Neutrophil (primary cell): ENCODE measurements at regions not wholly inside any gene's neighbourhood (a gene's known extent, or its start where the extent isn't known, plus 50 kb on each side); places are given as distances from the start of the nearest gene placed in this dataset.

Source experiments
- H3K27ac ChIP-seq: fragments of 200-600 bp; sonication (generic); 2 replicates; pipeline ENCODE4 v1.5.1; 2016; ENCODE audit warnings: mild to moderate bottlenecking, moderate library complexity
- H3K27me3 ChIP-seq: fragments of 200-600 bp; sonication (generic); 2 replicates; pipeline ENCODE4 v1.6.0; 2016; ENCODE audit warnings: mild to moderate bottlenecking
- H3K36me3 ChIP-seq: fragments of 200-600 bp; sonication (generic); 2 replicates; pipeline ENCODE4 v1.5.1; 2017
- H3K4me1 ChIP-seq, 2 experiments: fragments of 200-600 bp in 1 of 2; sonication (generic) in 1 of 2; 1 replicate in 1 of 2; 2 replicates in 1 of 2; pipeline versions ENCODE4 v1.5.1 to v1.6.1; 2013 to 2016; ENCODE audit warnings: low read depth in 1 of 2, low read length in 1 of 2, mild to moderate bottlenecking in 1 of 2, moderate library complexity in 1 of 2; ENCODE audit not compliant: control insufficient read depth in 1 of 2, insufficient read depth in 1 of 2
- H3K4me3 ChIP-seq, 2 experiments: fragments of 200-600 bp in 1 of 2; sonication (generic) in 1 of 2; 1 replicate in 1 of 2; 2 replicates in 1 of 2; pipeline ENCODE4 v1.5.1; 2013 to 2016; ENCODE audit warnings: low read depth in 1 of 2, low read length in 1 of 2, mild to moderate bottlenecking in 1 of 2, moderate library complexity in 1 of 2
- H3K9me3 ChIP-seq: fragments of 200-600 bp; sonication (generic); 2 replicates; pipeline ENCODE4 v1.5.1; 2016
- CTCF ChIP-seq: fragments of 200-600 bp; sonication (generic); IDR thresholded peaks from 2 replicates; pipeline ENCODE4 v1.5.1; 2016; ENCODE audit warnings: antibody characterized with exemption

GRCh38 chr5:2381861-2382260 lies 369.6 kb downstream of the IRX2 start:
- H3K27me3 ChIP-seq: no peaks in the 10 kb centered on the region
- no peak overlapping the region for H3K4me3 ChIP-seq
- no peaks in the 10 kb centered on the region for H3K4me1 ChIP-seq
- no peaks in the 10 kb centered on the region for H3K9me3 ChIP-seq
- no peak overlapping the region for H3K27ac ChIP-seq
- H3K36me3 ChIP-seq: no peaks in the 10 kb centered on the region
- TF ChIP-seq CTCF: no peak

- H3K9me3 ChIP-seq: no peaks in the 10 kb centered on the region
- TF ChIP-seq CTCF: no peak
These were observed 370.4 kb downstream of the IRX2 start for GRCh38 chr5:2381070-2381469.

GRCh38 chr5:2378976-2379375 lies 372.5 kb downstream of the IRX2 start:
- H3K9me3 ChIP-seq: no peaks in the 10 kb centered on the region

More at GRCh38 chr5:2381070-2381469, 370.4 kb downstream of the IRX2 start:
- no peak overlapping the region for H3K4me3 ChIP-seq
- no peaks in the 10 kb centered on the region for H3K36me3 ChIP-seq
- no peaks in the 10 kb centered on the region for H3K4me1 ChIP-seq
- H3K27ac ChIP-seq: no peak overlapping the region
- no peaks in the 10 kb centered on the region for H3K27me3 ChIP-seq

GRCh38 chr5:2378108-2378507 lies 373.4 kb downstream of the IRX2 start:
- H3K4me1 ChIP-seq: no peaks in the 10 kb centered on the region
- no peaks in the 10 kb centered on the region for H3K9me3 ChIP-seq
- no peak overlapping the region for H3K27ac ChIP-seq
- TF ChIP-seq CTCF: no peak
- no peak overlapping the region for H3K4me3 ChIP-seq
- H3K27me3 ChIP-seq: no peaks in the 10 kb centered on the region
- H3K36me3 ChIP-seq: no peaks in the 10 kb centered on the region

More at GRCh38 chr5:2378976-2379375, 372.5 kb downstream of the IRX2 start:
- H3K27ac ChIP-seq: no peak overlapping the region
- H3K36me3 ChIP-seq: no peaks in the 10 kb centered on the region
- no peak for TF ChIP-seq CTCF
- H3K4me1 ChIP-seq: no peaks in the 10 kb centered on the region
- no peaks in the 10 kb centered on the region for H3K27me3 ChIP-seq
- H3K4me3 ChIP-seq: no peak overlapping the region

- Histone ChIP-seq H3K4me1 (no peaks in the 10 kb centered on the region), H3K27me3 (no peaks in the 10 kb centered on the region), H3K4me3 (no peak overlapping the region), H3K36me3 (no peaks in the 10 kb centered on the region), H3K27ac (no peak overlapping the region), H3K9me3 (no peaks in the 10 kb centered on the region)
- no peak for TF ChIP-seq CTCF
These were observed 375.0 kb downstream of the IRX2 start for GRCh38 chr5:2376486-2376885.

- no peak for TF ChIP-seq CTCF
- Histone ChIP-seq H3K9me3 (no peaks in the 10 kb centered on the region), H3K4me3 (no peak overlapping the region), H3K4me1 (no peaks in the 10 kb centered on the region), H3K36me3 (no peaks in the 10 kb centered on the region), H3K27ac (no peak overlapping the region), H3K27me3 (no peaks in the 10 kb centered on the region)
These were observed 375.7 kb downstream of the IRX2 start for GRCh38 chr5:2375757-2376250.
